ENCODE measurements at regions not wholly inside any gene's neighbourhood (a gene's known extent, or its start where the extent isn't known, plus 50 kb on each side); places are given as distances from the start of the nearest gene placed in this dataset.
"Not testable (repeated sequence)": the region's sequence is repeated elsewhere in the genome, so short reads cannot be mapped to it uniquely, and the experiment has no call there.

DNA sequence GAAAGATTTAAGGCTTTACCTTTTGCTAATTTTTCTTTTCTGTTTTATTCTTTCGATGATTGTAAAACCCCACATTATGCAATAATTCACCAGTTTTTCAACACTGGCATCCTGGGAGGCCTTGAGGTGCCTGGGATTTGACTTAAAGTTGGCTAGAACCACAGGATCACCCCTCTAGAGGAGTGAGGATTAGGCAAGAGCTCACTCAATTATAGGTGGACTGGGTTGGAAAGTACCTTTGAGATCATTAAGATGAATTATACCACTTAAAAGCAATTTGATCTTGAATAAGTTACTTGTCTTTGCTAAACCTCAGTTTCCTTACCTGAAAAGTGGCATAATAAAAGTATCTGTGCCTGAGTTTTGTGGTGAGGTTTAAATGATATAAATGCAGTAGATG is 212.8 kb upstream of the TPRG1 start:
- no peak for DNase-seq
- intact Hi-C loops (cut with DNase I) = loop anchor here (10.0 kb wide), 1 partner anchor 186 kb away; no protein-coding TSS in a partner anchor

DNA sequence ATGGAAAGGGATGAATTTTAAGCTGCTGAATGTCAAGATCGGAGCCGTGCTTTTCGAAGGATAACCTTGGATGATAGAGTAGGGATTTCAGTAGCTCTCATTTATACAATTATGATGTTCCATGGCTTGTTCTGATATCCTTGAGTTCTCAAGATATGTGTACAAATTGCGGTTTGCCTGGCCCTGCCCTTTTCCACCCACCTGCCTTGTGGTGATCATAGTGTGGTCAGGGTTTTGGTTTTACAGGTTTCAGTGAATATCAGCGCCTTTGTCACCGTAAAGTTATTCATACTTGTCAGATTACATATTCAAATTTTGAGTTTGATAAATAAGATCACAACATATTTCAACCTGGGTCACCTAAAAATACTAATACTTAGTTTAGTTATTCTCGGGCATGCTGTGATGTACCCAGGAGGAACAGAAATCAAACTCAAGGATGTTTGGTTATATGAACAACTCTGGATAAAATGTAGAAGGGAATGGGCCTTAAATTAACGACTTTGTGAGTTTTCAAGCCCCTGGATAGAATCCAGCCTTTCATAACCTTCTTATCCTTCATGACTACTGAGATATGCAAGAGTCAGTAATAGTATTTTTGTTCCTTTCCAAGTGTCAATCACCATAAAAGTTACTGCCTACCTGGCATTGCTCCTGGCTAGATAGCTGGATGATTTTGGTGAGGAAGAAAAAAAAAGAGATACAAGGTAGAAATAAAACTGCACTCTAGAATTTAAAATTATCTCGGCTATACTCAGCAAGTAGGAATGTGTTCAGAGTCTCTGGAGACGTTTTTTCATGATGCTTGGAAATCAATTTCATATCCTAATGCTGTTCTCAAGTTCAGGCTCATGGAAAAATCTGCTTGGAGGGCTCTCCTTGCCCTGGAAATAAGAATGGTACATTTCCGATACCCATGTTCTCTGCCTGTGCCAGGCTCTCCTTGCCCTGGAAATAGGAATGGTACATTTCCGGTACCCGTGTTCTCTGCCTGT is 209.2 kb upstream of the TPRG1 start:
- intact Hi-C loops (cut with DNase I) = no loop called here
- no peak for DNase-seq

DNA sequence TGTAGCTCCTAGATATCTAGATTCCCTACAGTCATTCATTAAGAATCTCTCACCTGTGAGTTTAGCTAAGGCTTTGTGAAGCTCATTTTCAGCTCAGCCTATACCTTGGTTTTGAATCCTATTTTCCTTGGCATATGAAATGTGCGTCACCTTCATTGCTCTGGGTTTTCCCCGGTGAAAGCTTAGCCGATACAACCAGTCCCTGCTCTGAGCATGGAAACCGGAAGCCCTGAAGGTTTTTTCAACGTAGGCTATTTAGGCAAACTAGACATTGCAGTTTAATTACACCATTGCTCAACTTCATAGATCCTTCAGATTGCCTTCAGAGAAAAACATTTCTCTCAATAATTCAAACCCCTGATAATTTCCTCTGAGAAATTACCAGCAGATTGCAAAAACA is 206.8 kb upstream of the TPRG1 start:
- intact Hi-C loops (cut with DNase I) = no loop called here
- DNase-seq = no peak

GRCh38 chr3:188972310-188972709 is 199.5 kb upstream of the TPRG1 start:
- DNase-seq = no peak
- intact Hi-C loops (cut with DNase I) = loop anchor here (10.0 kb wide), 1 partner anchor 162 kb away; no protein-coding TSS in a partner anchor

- no peak for DNase-seq
- intact Hi-C loops (cut with DNase I) = loop anchor here (10.0 kb wide), 1 partner anchor 160 kb away; no protein-coding TSS in a partner anchor
Measured at GRCh38 chr3:188974856-188975599, 196.7 kb upstream of the TPRG1 start.

DNA sequence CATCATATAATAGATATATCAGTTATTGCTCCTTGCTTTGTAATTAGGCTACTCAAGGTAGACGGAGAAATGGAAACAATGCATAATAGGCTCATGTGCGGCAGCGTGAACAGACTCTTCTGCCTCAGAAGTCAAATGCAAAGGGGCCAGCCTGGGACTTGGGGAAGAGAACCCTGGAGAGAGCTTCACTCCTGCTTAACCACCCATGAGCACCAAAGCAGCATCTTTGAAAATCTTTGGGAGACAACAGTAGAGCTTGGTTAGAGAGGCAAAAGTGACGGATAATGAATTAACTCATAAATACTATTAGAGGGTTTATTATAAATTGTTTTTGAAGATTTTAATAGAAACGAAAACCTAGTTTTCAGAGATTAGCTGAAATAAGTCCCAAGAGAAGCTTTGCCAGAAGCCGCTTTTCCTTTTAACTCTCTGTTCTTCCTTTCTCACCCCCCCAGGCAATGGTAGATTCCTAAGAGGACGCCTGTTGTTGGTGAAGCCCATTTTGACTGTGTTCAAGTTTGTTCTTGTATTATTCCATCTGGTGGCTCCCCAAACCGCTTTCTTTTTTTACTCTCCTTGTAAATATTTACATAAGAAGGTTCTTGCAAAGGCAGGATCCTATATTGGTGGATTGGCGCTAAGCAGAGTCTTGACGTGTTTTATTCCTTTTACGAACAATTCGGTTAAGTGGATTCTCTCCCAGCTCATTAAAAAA is 196.0 kb upstream of the TPRG1 start:
- intact Hi-C loops (cut with DNase I) = loop anchor here (10.0 kb wide), 1 partner anchor 159 kb away; no protein-coding TSS in a partner anchor
- no peak for DNase-seq

- intact Hi-C loops (cut with DNase I) = loop anchor here (10.0 kb wide), 1 partner anchor 158 kb away; no protein-coding TSS in a partner anchor
- no peak for DNase-seq
Measured at GRCh38 chr3:188976407-188976806, 195.4 kb upstream of the TPRG1 start.

DNA sequence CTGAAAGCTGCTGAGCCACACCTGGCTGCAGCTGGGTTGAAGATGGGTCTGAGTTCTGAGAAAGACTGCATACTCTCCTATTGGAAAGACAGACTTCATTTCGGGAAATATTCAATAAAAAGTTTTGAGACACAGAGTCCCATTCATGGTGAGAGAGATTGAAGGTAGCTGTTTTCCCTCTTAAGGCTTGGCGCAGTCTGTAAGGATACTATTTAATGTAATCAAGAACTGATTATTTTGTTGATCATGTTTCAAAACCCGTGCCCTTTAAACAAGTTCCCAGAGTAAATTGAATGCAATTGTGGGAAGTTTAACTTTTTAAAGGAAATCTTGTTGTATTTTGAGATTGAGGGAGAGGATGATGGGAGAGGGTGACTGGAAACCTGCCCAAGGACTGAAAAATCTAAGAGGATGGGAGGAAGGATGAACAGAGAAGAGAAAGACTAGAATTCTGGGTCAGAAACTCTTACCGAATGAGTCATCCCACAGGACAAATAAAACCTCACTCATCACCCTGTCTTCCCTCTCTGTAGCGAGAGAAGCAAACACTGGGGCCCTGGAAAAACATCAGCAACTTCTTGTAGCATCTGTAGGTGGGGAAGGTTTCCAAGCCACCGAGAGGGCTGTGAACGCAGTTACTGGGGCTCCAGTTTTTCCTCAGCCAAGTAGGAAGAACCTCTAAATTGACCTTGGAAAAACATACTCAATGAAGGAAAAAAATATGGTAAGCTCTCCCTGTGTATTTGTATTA is 193.2 kb upstream of the TPRG1 start:
- intact Hi-C loops (cut with DNase I) = loop anchor here (10.0 kb wide), 1 partner anchor 156 kb away; no protein-coding TSS in a partner anchor
- no peak for DNase-seq

GRCh38 chr3:188979248-188979647 is 192.5 kb upstream of the TPRG1 start:
- DNase-seq = no peak
- intact Hi-C loops (cut with DNase I) = loop anchor here (10.0 kb wide), 1 partner anchor 156 kb away; no protein-coding TSS in a partner anchor

GRCh38 chr3:188979669-188980310 is 192.0 kb upstream of the TPRG1 start:
- intact Hi-C loops (cut with DNase I) = loop anchor here (10.0 kb wide), 1 partner anchor 155 kb away; no protein-coding TSS in a partner anchor
- no peak for DNase-seq

DNA sequence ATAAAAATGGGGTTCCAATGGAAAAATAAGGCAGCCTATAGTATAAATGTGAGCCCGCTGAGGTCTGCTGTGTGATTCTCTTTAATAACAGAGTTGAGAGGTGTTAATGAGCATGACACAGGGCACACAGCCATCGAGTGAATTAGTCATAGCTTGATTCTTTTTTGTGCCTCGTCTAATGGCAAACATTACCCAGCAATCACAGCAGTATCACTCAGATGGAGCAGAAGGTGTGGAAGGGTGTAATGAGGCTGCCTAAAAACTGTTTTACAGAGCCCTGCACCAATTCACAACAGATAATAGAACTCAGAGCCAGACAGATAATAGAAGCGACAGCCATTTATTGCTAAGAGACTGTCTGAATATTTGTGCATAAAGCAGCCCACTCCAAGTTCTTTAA is 178.6 kb upstream of the TPRG1 start:
- intact Hi-C loops (cut with DNase I) = no loop called here

GRCh38 chr3:189001559-189001958 is 170.2 kb upstream of the TPRG1 start:
- intact Hi-C loops (cut with DNase I) = no loop called here
- no peak for DNase-seq

More for the DNA sequence above, 178.6 kb upstream of the TPRG1 start:
- no peak for DNase-seq

- intact Hi-C loops (cut with DNase I) = no loop called here
- DNase-seq = no peak
Measured at GRCh38 chr3:189003410-189003809, 168.4 kb upstream of the TPRG1 start.

- intact Hi-C loops (cut with DNase I) = no loop called here
Measured at GRCh38 chr3:189013224-189013888, 158.4 kb upstream of the TPRG1 start.

GRCh38 chr3:189014526-189014925 is 157.2 kb upstream of the TPRG1 start:
- intact Hi-C loops (cut with DNase I) = no loop called here
- no peak for DNase-seq

More at GRCh38 chr3:189013224-189013888, 158.4 kb upstream of the TPRG1 start:
- DNase-seq = no peak

- intact Hi-C loops (cut with DNase I); DNase-seq: not testable (repeated sequence)
Measured at GRCh38 chr3:189022576-189023466, 148.9 kb upstream of the TPRG1 start.
